GM12878 (cell line): ENCODE measurements at regions not wholly inside any gene's neighbourhood (a gene's known extent, or its start where the extent isn't known, plus 50 kb on each side); places are given as distances from the start of the nearest gene placed in this dataset.

Experiments
- ATAC-seq: fragments of 200-7000 bp; cut with Tn5 transposase; 3 replicates; pipeline ENCODE4 v1.9.1; 2020; ENCODE audit warnings: mild to moderate bottlenecking, moderate library complexity
- BruUV-seq: library from RNA; stranded (reverse); fragments of 400-500 nt; replicated peaks from 2 replicates; lab custom pipeline; 2021; lab: Mats Ljungman, UMichigan
- CTCF ChIA-PET: fragments of 300-600 bp; sonication (Branson Sonifier 250); formaldehyde crosslinking; extraction: SDS; loops from one replicate; lab custom pipeline; 2021; ENCODE audit warnings: inconsistent platforms; lab: Yijun Ruan, JAX
- POLR2A ChIA-PET: fragments of 350-600 bp; formaldehyde crosslinking; extraction: SDS; loops from one replicate; lab custom pipeline; 2021; ENCODE audit warnings: inconsistent platforms; lab: Charles Lee
- RAD21 ChIA-PET: fragments of 300-600 bp; sonication (Branson Sonifier 250); formaldehyde crosslinking; loops from one replicate; lab custom pipeline; 2023; ENCODE audit warnings: antibody characterized with exemption; ENCODE audit not compliant: unreplicated experiment; lab: Charles Lee
- SMC1A ChIA-PET: fragments of 300-600 bp; sonication (Branson Sonifier 250); formaldehyde crosslinking; loops from one replicate; lab custom pipeline; 2023; ENCODE audit not compliant: unreplicated experiment, uncharacterized antibody; lab: Charles Lee
- DNase-seq: peaks from one replicate; pipeline ENCODE4 v3.0.0-alpha.2; 2011; ENCODE audit warnings: low read depth, low spot score
- FAIRE-seq: peaks from 3 replicates; lab custom pipeline; 2011; peaks lifted over from hg19 to GRCh38; lab: Jason Lieb, UNC
- H2AFZ ChIP-seq: 2 replicates; pipeline ENCODE4 v1.6.0; 2011; ENCODE audit warnings: low read depth, low read length, control low read depth; ENCODE audit not compliant: control insufficient read depth
- H3K27ac ChIP-seq: 2 replicates; pipeline ENCODE4 v1.5.1; 2011; ENCODE audit warnings: control low read depth; ENCODE audit not compliant: control insufficient read depth, insufficient read depth
- H3K27me3 ChIP-seq, 2 experiments: replicated peaks in 1 of 2; 2 replicates each; pipeline versions ENCODE4 v1.6.0 to v1.6.1; 2011; ENCODE audit warnings: low read length in 1 of 2; ENCODE audit not compliant: control insufficient read depth in 2 of 2, insufficient read depth in 2 of 2
- H3K36me3 ChIP-seq, 2 experiments: 2 replicates each; pipeline ENCODE4 v1.5.1; 2011; ENCODE audit warnings: low read length in 1 of 2; ENCODE audit not compliant: control insufficient read depth in 2 of 2, insufficient read depth in 2 of 2
- H3K4me1 ChIP-seq: 2 replicates; pipeline ENCODE4 v1.6.1; 2011; ENCODE audit warnings: mild to moderate bottlenecking, low read length, moderate library complexity, mixed read lengths; ENCODE audit not compliant: control insufficient read depth, insufficient read depth
- H3K4me2 ChIP-seq: 2 replicates; pipeline ENCODE4 v1.6.0; 2011; ENCODE audit warnings: control low read depth; ENCODE audit not compliant: control insufficient read depth, insufficient read depth
- H3K4me3 ChIP-seq: fragments of 200-600 bp; sonication (generic); 2 replicates; pipeline ENCODE4 v1.5.1; 2016
- H3K79me2 ChIP-seq: 2 replicates; pipeline ENCODE4 v1.6.0; 2011; ENCODE audit warnings: low read length; ENCODE audit not compliant: control insufficient read depth, insufficient read depth
- H3K9ac ChIP-seq: 2 replicates; pipeline ENCODE4 v1.8.0; 2011; ENCODE audit warnings: low read length, control low read depth, mixed read lengths; ENCODE audit not compliant: control insufficient read depth, insufficient read depth
- H3K9me3 ChIP-seq: replicated peaks from 3 replicates; pipeline ENCODE4 v1.5.1; 2011; ENCODE audit warnings: mild to moderate bottlenecking, low read length; ENCODE audit not compliant: control insufficient read depth, insufficient read depth
- H4K20me1 ChIP-seq: 2 replicates; pipeline ENCODE4 v1.6.0; 2011; ENCODE audit not compliant: control insufficient read depth, insufficient read depth
- CHD4 ChIP-seq: fragments of 200-600 bp; sonication (generic); IDR thresholded peaks from 2 replicates; pipeline ENCODE4 v1.6.1; 2016; ENCODE audit warnings: mild to moderate bottlenecking
- KLF5 ChIP-seq: fragments of 450-650 bp; IDR thresholded peaks from 2 replicates; pipeline ENCODE4 v1.6.1; 2014; ENCODE audit warnings: mild to moderate bottlenecking; ENCODE audit not compliant: partially characterized antibody
- MAX ChIP-seq: IDR thresholded peaks from 2 replicates; pipeline ENCODE4 v1.6.1; 2012; ENCODE audit warnings: low read depth, low read length, improper control_type of control experiment
- MLLT1 ChIP-seq: fragments of 450-650 bp; IDR thresholded peaks from 2 replicates; pipeline ENCODE4 v1.6.1; 2016; ENCODE audit warnings: mild to moderate bottlenecking
- NFYB ChIP-seq: IDR thresholded peaks from 2 replicates; pipeline ENCODE4 v1.6.1; 2011; ENCODE audit warnings: low read depth, mild to moderate bottlenecking, low read length, improper control_type of control experiment, moderate library complexity; ENCODE audit not compliant: insufficient read depth
- NKRF ChIP-seq: fragments of 450-650 bp; conservative IDR thresholded peaks from 2 replicates; pipeline ENCODE4 v1.6.1; 2017; ENCODE audit warnings: mild to moderate bottlenecking, moderate library complexity
- PAX8 ChIP-seq: fragments of 450-650 bp; IDR thresholded peaks from 2 replicates; pipeline ENCODE4 v1.6.1; 2017; ENCODE audit warnings: mild to moderate bottlenecking, moderate library complexity
- SMC3 ChIP-seq: IDR thresholded peaks from 2 replicates; pipeline ENCODE4 v1.6.1; 2011; ENCODE audit warnings: low read length, improper control_type of control experiment, borderline replicate concordance
- SPI1 ChIP-seq: IDR thresholded peaks from 2 replicates; pipeline ENCODE4 v1.6.1; 2011; ENCODE audit warnings: low read depth, mild to moderate bottlenecking, low read length, moderate library complexity, borderline replicate concordance; ENCODE audit not compliant: insufficient read depth
- ZNF24 ChIP-seq: fragments of 450-650 bp; IDR thresholded peaks from 2 replicates; pipeline ENCODE4 v1.6.1; 2017; ENCODE audit warnings: antibody characterized with exemption, mild to moderate bottlenecking
- WGBS: methylation state at CpG from one replicate; pipeline ENCODE4 v1.1.6; 2016; ENCODE audit warnings: low lambda C conversion rate; ENCODE audit not compliant: insufficient replicate concordance, insufficient coverage; ENCODE audit errors: missing lambda C conversion rate; 5-methylcytosine and 5-hydroxymethylcytosine counted together
- in situ Hi-C: fragments of 300-500 bp; cut with MboI; formaldehyde crosslinking; loops from 9 replicates; pipeline ENCODE4 v1.14.3; 2018; ENCODE audit warnings: mixed read lengths
- intact Hi-C: fragments of 100-400 bp; cut with micrococcal nuclease; formaldehyde crosslinking; loops from one replicate; pipeline ENCODE4 v1.14.2; 2022; ENCODE audit not compliant: unreplicated experiment
- TF ChIP-seq, protein P1 (sequence below): fragments of 450-650 bp; IDR thresholded peaks from 2 replicates; pipeline ENCODE4 v1.6.1; 2018; ENCODE audit warnings: borderline replicate concordance, mild to moderate bottlenecking; ENCODE audit not compliant: partially characterized antibody

GRCh38 chr14:38111046-38111445 lies 96.7 kb upstream of the SSTR1 start:
- no peak for DNase-seq
- Histone ChIP-seq H3K9ac (no peak overlapping the region), H3K79me2 (no peaks in the 10 kb centered on the region), H3K4me1 (no peaks in the 10 kb centered on the region), H3K36me3 (no peaks in the 10 kb centered on the region), H2AFZ (no peak overlapping the region), H3K27me3 (no peaks in the 10 kb centered on the region), H3K4me3 (no peak overlapping the region), H4K20me1 (no peaks in the 10 kb centered on the region), H3K4me2 (no peak overlapping the region), H3K9me3 (no peaks in the 10 kb centered on the region; the same call in 2 of the 3 replicates), H3K27ac (no peak overlapping the region)
- ChIA-PET CTCF (no interaction called here), POLR2A (no interaction called here), RAD21 (no interaction called here), SMC1A (interaction anchor here (1.3 kb wide), 1 partner anchor 25 kb away, joined by 3 read pairs; no protein-coding TSS in a partner anchor)
- ATAC-seq, result no peak
- no TSS peak for BruUV-seq
- 2% methylated on average over 2 of the region's 2 CpGs for WGBS
- no peak for FAIRE-seq
- in situ Hi-C loops, result no loop called here
- intact Hi-C loops, result no loop called here
- TF ChIP-seq NFYB (no peak), MLLT1 (no peak), CHD4 (no peak)
- TF ChIP-seq, all 136 proteins: peak for 0

GRCh38 chr14:38113546-38113945 lies 94.2 kb upstream of the SSTR1 start:
- no peak for ATAC-seq
- Histone ChIP-seq H3K9ac (no peak overlapping the region), H3K4me2 (no peak overlapping the region), H3K36me3 (no peaks in the 10 kb centered on the region), H3K4me3 (no peak overlapping the region), H2AFZ (no peak overlapping the region), H3K27ac (no peak overlapping the region), H3K27me3 (no peaks in the 10 kb centered on the region), H3K4me1 (no peaks in the 10 kb centered on the region), H4K20me1 (no peaks in the 10 kb centered on the region), H3K79me2 (no peaks in the 10 kb centered on the region), H3K9me3 (no peaks in the 10 kb centered on the region)
- no TSS peak for BruUV-seq
- POLR2A ChIA-PET, result no interaction called here
- no peak for DNase-seq
- intact Hi-C loops (no loop called here), in situ Hi-C loops (no loop called here)
- FAIRE-seq, result no peak
- RAD21 ChIA-PET, result no interaction called here
- SMC1A ChIA-PET, result interaction anchor here (1.2 kb wide), 1 partner anchor 14 kb away, joined by 5 read pairs; no protein-coding TSS in a partner anchor
- CTCF ChIA-PET, result no interaction called here
- TF ChIP-seq KLF5 (no peak), NKRF (no peak), SMC3 (no peak), MAX (no peak), SPI1 (no peak), ZNF24 (no peak), PAX8 (no peak)
- TF ChIP-seq, protein P1, sequence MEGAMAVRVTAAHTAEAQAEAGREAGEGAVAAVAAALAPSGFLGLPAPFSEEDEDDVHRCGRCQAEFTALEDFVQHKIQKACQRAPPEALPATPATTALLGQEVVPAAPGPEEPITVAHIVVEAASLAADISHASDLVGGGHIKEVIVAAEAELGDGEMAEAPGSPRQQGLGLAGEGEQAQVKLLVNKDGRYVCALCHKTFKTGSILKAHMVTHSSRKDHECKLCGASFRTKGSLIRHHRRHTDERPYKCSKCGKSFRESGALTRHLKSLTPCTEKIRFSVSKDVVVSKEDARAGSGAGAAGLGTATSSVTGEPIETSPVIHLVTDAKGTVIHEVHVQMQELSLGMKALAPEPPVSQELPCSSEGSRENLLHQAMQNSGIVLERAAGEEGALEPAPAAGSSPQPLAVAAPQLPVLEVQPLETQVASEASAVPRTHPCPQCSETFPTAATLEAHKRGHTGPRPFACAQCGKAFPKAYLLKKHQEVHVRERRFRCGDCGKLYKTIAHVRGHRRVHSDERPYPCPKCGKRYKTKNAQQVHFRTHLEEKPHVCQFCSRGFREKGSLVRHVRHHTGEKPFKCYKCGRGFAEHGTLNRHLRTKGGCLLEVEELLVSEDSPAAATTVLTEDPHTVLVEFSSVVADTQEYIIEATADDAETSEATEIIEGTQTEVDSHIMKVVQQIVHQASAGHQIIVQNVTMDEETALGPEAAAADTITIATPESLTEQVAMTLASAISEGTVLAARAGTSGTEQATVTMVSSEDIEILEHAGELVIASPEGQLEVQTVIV, result no peak
